NT2/D1 (cell line): ENCODE measurements at regions not wholly inside any gene's neighbourhood (a gene's known extent, or its start where the extent isn't known, plus 50 kb on each side); places are given as distances from the start of the nearest gene placed in this dataset.

Experiments used
- YY1 ChIP-seq: IDR thresholded peaks from 2 replicates; pipeline ENCODE4 v1.6.1; 2011; ENCODE audit not compliant: insufficient read length, insufficient read depth
- ZNF274 ChIP-seq: IDR thresholded peaks from 2 replicates; pipeline ENCODE4 v1.6.1; 2011; ENCODE audit warnings: mild to moderate bottlenecking, low read depth, low read length

GRCh38 chr14:83478741-83479140 lies 1945.1 kb upstream of the SEL1L start:
- TF ChIP-seq ZNF274: no peak
- no peak for TF ChIP-seq YY1
